Hepatocyte (in vitro differentiated cells): ENCODE measurements at regions not wholly inside any gene's neighbourhood (a gene's known extent, or its start where the extent isn't known, plus 50 kb on each side); places are given as distances from the start of the nearest gene placed in this dataset.
A peak's percentile ranks its signal among the peaks of the same experiment; 100 is the strongest.

ENCODE experiments used
- DNase-seq: peaks from one replicate; pipeline ENCODE4 v3.0.0-alpha.2; 2016; ENCODE audit warnings: low spot score
- H2AFZ ChIP-seq: fragments of 200-600 bp; sonication (generic); 2 replicates; pipeline ENCODE4 v1.6.0; 2016; ENCODE audit warnings: antibody characterized with exemption, mild to moderate bottlenecking
- H3K27ac ChIP-seq: fragments of 200-600 bp; sonication (generic); 2 replicates; pipeline ENCODE4 v1.5.1; 2016; ENCODE audit warnings: mild to moderate bottlenecking
- H3K27me3 ChIP-seq: fragments of 200-600 bp; sonication (generic); 2 replicates; pipeline ENCODE4 v1.6.1; 2016
- H3K36me3 ChIP-seq: fragments of 200-600 bp; sonication (generic); replicated peaks from 2 replicates; pipeline ENCODE4 v1.5.1; 2016; ENCODE audit warnings: low read depth; ENCODE audit not compliant: insufficient read depth
- H3K4me1 ChIP-seq: fragments of 200-600 bp; sonication (generic); 2 replicates; pipeline ENCODE4 v1.5.1; 2016; ENCODE audit warnings: mild to moderate bottlenecking, moderate library complexity; ENCODE audit not compliant: insufficient read depth
- H3K4me2 ChIP-seq: fragments of 200-600 bp; sonication (generic); 2 replicates; pipeline ENCODE4 v1.6.0; 2016
- H3K4me3 ChIP-seq: fragments of 200-600 bp; sonication (generic); 2 replicates; pipeline ENCODE4 v1.5.1; 2016; ENCODE audit warnings: mild to moderate bottlenecking
- H3K79me2 ChIP-seq: fragments of 200-600 bp; sonication (generic); 2 replicates; pipeline ENCODE4 v1.6.0; 2017; ENCODE audit warnings: mild to moderate bottlenecking
- H3K9me2 ChIP-seq: fragments of 200-600 bp; sonication (generic); replicated peaks from 2 replicates; pipeline ENCODE4 v1.6.0; 2017; ENCODE audit warnings: mild to moderate bottlenecking; ENCODE audit not compliant: insufficient read depth
- H3K9me3 ChIP-seq: fragments of 200-600 bp; sonication (generic); 2 replicates; pipeline ENCODE4 v1.5.1; 2016; ENCODE audit warnings: low read depth, mild to moderate bottlenecking
- H4K20me1 ChIP-seq: fragments of 200-600 bp; sonication (generic); 2 replicates; pipeline ENCODE4 v1.6.0; 2016; ENCODE audit warnings: mild to moderate bottlenecking; ENCODE audit not compliant: insufficient read depth, poor library complexity, severe bottlenecking
- CTCF ChIP-seq: fragments of 200-600 bp; sonication (generic); IDR thresholded peaks from 2 replicates; pipeline ENCODE4 v1.5.1; 2016; ENCODE audit warnings: antibody characterized with exemption, mild to moderate bottlenecking; ENCODE audit not compliant: poor library complexity
- EZH2 ChIP-seq: fragments of 200-600 bp; sonication (generic); IDR thresholded peaks from 2 replicates; pipeline ENCODE4 v1.6.1; 2016; ENCODE audit warnings: antibody characterized with exemption, mild to moderate bottlenecking, borderline replicate concordance
- EZH2phosphoT487 ChIP-seq: fragments of 200-600 bp; sonication (generic); IDR thresholded peaks from one replicate; pipeline ENCODE4 v1.6.1; 2018; ENCODE audit warnings: antibody characterized with exemption, mild to moderate bottlenecking, low read depth, moderate library complexity; ENCODE audit not compliant: unreplicated experiment, severe bottlenecking
- WGBS: methylation state at CpG from one replicate; pipeline ENCODE4 v1.1.6; 2016; ENCODE audit warnings: low lambda C conversion rate; ENCODE audit errors: missing lambda C conversion rate; 5-methylcytosine and 5-hydroxymethylcytosine counted together

- no peak overlapping the region for H3K4me3 ChIP-seq
- DNase-seq, result no peak
- H2AFZ ChIP-seq, result no peak overlapping the region
- no peaks in the 10 kb centered on the region for H3K27me3 ChIP-seq
- 90% methylated on average over 1 of the region's 1 CpG for WGBS
- H3K36me3 ChIP-seq, result no peaks in the 10 kb centered on the region
- no peaks in the 10 kb centered on the region for H3K79me2 ChIP-seq
- TF ChIP-seq EZH2phosphoT487, result no peak
- H4K20me1 ChIP-seq, result no peaks in the 10 kb centered on the region
- H3K27ac ChIP-seq, result no peak overlapping the region
- no peaks in the 10 kb centered on the region for H3K4me1 ChIP-seq
- no peaks in the 10 kb centered on the region for H3K9me3 ChIP-seq
- no peak overlapping the region for H3K4me2 ChIP-seq
- H3K9me2 ChIP-seq, result no peaks in the 10 kb centered on the region
Observed at GRCh38 chr11:27949951-27950738, 157.8 kb downstream of the KIF18A start.

- Histone ChIP-seq H3K27me3 (no peaks in the 10 kb centered on the region), H3K4me3 (no peak overlapping the region), H3K4me2 (no peak overlapping the region), H4K20me1 (no peaks in the 10 kb centered on the region), H2AFZ (no peak overlapping the region), H3K9me3 (no peaks in the 10 kb centered on the region), H3K79me2 (no peaks in the 10 kb centered on the region), H3K9me2 (no peaks in the 10 kb centered on the region), H3K4me1 (no peaks in the 10 kb centered on the region), H3K36me3 (no peaks in the 10 kb centered on the region), H3K27ac (no peak overlapping the region)
- TF ChIP-seq EZH2 (no peak), EZH2phosphoT487 (no peak), CTCF (no peak)
- DNase-seq, result no peak
- 100% methylated on average over 1 of the region's 1 CpG for WGBS
Observed at GRCh38 chr11:27945348-27945747, 162.6 kb downstream of the KIF18A start.

GRCh38 chr11:27938011-27938410 lies 169.9 kb downstream of the KIF18A start:
- whole genome bisulfite sequencing, result 76% methylated on average over 4 of the region's 4 CpGs
- no peaks in the 10 kb centered on the region for H3K79me2 ChIP-seq
- no peak overlapping the region for H2AFZ ChIP-seq
- H3K9me3 ChIP-seq, result no peaks in the 10 kb centered on the region
- peaks cover 3% of the 10 kb centered on the region for H3K4me1 ChIP-seq
- H3K9me2 ChIP-seq, result no peaks in the 10 kb centered on the region
- H3K36me3 ChIP-seq, result no peaks in the 10 kb centered on the region
- H3K27ac ChIP-seq, result no peak overlapping the region
- no peak overlapping the region for H3K4me2 ChIP-seq
- no peaks in the 10 kb centered on the region for H3K27me3 ChIP-seq
- no peak for TF ChIP-seq EZH2phosphoT487
- TF ChIP-seq EZH2, result no peak
- TF ChIP-seq CTCF, result no peak
- no peak for DNase-seq
- no peaks in the 10 kb centered on the region for H4K20me1 ChIP-seq
- H3K4me3 ChIP-seq, result no peak overlapping the region

- Histone ChIP-seq H4K20me1 (no peaks in the 10 kb centered on the region), H3K27me3 (no peaks in the 10 kb centered on the region), H2AFZ (peak overlapping the region; percentile 12), H3K4me2 (peak overlapping the region; percentile 3), H3K36me3 (no peaks in the 10 kb centered on the region), H3K4me1 (peaks cover 3% of the 10 kb centered on the region), H3K4me3 (no peak overlapping the region), H3K9me3 (no peaks in the 10 kb centered on the region), H3K9me2 (no peaks in the 10 kb centered on the region), H3K79me2 (no peaks in the 10 kb centered on the region), H3K27ac (peak overlapping the region; percentile 68)
- peak; percentile 74 for DNase-seq
- 54% methylated on average over 7 of the region's 7 CpGs for WGBS
- TF ChIP-seq EZH2phosphoT487 (no peak), CTCF (no peak), EZH2 (no peak)
Observed at GRCh38 chr11:27934830-27935145, 173.2 kb downstream of the KIF18A start.
